HG03565 (cell line): ENCODE measurements at regions not wholly inside any gene's neighbourhood (a gene's known extent, or its start where the extent isn't known, plus 50 kb on each side); places are given as distances from the start of the nearest gene placed in this dataset.

Source experiments
- ATAC-seq: cut with Tn5 transposase; IDR thresholded peaks from one replicate; pipeline ENCODE4 v1.9.1; 2021; ENCODE audit warnings: mild to moderate bottlenecking, moderate library complexity; ENCODE audit not compliant: unreplicated experiment

DNA sequence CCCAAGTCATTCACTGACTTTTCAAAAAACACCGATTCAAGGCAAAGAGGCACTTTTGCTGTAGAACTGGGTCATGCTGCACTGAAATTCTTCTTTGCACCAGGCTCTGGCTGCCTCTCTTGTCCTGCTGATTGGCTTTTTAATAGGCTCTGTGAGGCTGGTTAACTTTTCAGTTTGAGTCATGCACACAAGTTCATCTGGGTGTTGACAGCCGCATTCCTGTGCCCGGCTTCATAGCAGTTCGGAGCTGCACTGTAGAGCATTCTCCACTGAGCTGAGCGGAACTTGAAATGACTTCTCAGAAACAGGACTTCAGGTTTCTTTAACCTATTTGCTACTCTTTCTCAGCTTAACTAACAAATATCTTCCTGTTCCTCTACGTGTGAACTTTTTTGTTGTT is 978.3 kb downstream of the UQCRFS1 start:
- ATAC-seq: no peak

DNA sequence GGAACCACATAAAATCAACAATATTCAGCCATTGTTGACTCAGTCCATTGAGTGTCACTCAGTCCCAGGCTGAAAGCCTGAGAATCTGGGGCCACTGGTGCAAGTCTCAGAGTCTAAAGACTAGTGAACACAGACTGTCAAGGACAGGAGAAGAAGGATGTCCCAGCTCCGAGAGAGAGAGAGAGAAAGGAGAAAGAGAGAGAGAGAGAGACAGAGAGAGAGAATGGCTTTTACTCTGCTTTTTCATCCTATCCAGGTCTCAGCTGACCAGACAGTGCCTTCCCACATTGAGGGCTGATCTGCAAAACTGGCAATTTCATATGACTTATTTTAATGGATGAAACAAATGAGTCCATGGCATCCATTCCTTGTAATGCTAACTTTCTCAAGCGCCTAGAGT is 984.1 kb downstream of the UQCRFS1 start:
- no peak for ATAC-seq

DNA sequence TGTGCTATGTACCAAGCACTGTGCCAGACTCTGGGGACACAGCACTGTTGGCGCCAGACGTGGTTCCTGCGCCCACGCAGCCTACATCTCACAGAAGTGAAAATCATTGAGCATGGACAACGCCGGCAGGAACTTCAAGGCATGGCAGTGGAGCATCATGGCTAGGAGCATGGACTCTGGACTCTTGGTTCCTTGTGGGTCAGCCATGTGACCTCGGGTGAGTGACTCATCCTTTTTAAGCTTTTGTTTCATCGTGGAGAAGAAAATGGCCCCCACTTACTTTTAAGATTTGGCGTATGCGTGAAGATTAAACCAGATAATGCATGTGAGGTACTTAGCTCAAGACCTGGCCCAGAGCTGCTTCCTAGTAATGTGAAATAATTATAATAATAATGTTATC is 988.5 kb downstream of the UQCRFS1 start:
- no peak for ATAC-seq

DNA sequence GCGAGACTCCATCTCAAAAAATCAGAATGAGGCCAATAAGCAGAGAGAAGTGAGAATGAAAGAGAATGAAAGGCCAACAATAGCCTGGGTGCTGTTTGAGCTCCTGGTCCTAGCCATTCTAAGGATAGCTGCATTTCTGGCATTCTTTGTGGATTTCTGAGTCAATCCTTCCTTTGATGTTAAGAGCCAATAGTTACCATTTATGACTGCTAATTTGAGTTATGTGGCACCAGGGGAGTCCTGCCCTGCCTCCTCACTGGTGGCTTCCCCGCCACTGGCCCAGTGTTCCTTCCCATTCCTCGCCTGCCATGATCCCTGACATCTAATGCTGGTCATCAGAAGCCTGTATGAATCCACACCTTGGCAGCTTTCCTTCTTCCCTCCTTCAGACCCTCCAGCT is 991.2 kb downstream of the UQCRFS1 start:
- no peak for ATAC-seq

DNA sequence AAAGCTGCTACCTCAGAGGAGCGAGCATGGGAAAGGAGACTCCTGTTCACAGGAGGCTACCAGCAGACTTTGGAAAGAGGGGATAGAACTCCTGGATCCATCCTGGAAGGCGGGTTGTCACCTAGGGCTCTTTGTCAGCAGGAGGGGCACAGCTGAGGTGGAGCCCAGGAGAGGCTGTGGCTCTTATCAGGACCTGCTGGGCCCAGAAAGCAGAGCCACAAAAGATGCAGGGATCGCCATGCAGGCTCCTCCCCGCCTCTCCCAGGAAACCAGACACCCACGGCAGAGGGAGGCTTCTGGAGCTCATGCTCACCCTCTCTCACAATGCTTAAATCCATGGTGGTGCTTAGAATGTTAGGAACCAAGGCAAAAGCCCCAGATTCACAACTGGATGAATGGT is 994.2 kb downstream of the UQCRFS1 start:
- no peak for ATAC-seq

DNA sequence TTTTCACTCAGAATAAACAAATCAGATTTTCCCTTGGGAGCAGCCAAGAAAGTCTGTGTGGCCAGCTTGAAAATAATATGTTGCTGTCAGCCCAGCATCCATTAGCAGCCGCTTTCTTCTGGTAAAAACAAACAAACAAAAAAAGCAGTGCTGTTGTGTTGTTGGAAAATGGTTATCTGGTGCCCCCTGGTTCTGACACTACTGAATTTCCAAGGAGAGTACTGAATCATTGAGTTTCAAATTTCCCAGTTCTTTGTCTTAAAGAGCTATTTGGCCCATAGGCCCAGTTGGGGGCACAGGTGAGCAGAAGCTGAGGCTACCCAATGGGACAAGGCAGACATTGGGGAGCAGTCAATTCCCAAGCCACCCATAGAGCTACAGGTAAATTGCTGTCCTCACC is 995.9 kb downstream of the UQCRFS1 start:
- no peak for ATAC-seq

DNA sequence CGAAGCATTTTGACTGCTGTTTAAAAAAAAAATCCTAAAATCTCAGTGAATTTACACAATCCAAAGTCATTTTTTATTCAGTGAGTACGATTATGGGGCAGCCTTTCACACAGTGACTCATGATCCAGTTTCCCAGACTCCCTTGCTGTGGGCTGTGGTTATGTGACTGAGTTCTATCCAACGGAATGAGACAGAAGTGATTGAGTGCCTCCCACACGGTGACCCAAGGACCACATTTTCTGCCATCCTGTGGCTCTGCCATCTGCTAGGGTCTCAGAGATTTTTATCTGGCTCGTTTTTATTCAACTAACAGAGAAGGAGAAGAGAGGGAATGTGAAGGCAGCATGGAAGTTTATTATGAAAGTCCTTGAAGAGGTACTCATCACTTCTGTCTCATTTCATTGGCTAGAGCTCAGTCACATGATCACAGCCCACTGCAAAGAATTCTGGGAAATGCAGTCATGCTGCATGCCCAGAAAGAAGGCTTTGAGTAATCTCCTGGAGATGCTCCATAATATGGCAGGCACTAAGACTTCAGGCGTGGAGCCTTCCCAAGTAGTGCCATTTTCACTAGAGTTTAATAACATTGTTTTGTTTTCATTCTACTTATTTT is 999.4 kb downstream of the UQCRFS1 start:
- ATAC-seq: no peak

DNA sequence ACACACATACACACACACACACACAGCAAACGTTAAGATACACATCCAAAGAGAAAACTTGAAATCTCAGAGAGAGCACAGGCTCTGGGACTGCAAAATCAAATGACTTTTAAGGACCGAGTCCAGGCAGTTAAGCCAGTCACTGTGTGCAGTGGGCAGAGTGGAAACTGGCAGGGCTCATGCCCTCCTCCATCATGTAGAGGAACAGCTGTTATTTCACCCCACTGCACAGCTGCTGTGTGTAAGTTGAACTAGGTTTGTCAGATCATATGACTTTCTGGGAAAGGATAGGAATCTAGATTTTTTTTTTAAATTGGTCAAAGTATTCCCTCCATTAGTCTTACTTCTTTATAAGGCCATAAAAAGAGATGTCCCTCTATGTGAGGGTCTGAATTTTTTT is 1002.1 kb downstream of the UQCRFS1 start:
- ATAC-seq: no peak

DNA sequence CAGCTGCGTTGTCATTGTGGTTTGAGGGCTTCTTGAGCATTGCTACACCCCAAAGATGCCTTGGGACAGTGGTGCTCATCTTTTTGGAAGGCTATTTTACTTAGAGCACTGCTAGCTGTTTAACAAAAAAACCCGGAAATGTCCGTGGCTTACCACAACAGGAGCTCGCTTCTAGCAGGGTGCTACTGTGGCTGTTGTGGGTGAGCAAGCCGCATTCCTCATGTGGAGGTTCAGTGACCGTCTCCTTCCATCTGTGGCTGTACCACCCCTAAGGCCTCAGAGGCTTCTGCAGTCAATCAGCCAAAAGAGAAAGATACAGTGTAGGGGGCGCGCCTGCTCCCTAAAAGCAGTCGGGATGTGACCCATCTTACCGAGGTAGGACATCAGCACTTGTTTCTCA is 1004.2 kb downstream of the UQCRFS1 start:
- ATAC-seq: no peak

DNA sequence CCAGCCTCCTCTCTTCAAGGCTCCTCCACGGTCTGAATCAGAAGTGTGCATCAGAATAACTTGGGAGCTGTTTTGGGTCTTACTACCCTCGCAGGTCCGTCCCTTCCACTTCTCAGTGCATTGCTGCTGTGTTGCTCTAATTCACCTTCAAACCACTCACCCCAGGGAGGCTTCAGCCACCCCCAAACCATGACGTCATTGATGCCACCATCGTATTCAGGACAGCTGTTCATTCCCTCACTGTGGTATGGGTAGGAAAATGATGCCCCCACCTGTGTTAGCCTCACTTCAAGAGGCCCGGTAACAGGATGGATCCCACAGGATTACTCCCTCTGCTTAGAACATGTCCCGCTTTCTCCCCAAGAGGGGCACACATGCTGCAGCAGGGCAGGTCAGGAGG is 1005.7 kb downstream of the UQCRFS1 start:
- no peak for ATAC-seq

DNA sequence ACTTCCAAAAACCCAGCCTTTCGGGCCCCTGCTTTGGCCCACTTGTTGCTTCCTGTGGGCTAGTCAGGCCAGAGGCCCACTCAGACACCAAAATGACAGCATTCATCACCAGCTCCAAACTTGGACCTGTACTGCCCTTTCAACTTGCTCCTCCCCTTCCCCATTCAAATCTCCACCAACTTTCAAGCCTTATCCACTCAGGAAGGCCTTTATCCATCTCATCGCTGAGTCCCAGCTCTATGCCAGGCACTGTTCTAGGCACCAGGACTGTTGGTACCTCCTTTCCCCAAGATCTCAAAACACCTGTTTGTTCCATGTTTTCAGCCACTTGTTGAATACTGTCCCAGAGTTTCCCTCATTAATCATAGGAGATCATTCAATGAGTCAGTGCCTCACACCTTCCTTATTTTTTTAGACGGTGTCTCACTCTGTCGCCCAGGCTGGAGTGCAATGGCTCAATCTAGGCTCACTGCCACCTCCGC is 1011.4 kb downstream of the UQCRFS1 start:
- ATAC-seq: no peak

DNA sequence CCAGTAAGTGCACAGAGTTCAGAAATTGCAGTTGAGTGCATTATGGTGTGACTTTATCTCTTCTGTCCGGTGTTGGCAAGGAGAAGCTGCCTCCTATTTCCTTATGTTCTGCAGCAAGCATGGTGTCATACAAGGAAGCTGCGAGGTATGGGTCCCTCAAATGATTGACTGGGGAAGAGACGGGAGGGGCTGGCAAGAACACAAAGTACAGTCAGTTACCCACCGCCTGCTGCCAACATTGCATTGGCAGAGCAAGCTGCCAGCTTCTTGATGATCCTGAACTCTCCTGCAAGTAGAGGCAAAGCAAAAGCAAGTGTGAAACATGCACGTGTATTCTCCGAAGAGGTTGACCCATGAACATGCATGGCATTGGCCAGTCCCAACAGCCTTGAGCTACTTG is 1013.6 kb downstream of the UQCRFS1 start:
- no peak for ATAC-seq

DNA sequence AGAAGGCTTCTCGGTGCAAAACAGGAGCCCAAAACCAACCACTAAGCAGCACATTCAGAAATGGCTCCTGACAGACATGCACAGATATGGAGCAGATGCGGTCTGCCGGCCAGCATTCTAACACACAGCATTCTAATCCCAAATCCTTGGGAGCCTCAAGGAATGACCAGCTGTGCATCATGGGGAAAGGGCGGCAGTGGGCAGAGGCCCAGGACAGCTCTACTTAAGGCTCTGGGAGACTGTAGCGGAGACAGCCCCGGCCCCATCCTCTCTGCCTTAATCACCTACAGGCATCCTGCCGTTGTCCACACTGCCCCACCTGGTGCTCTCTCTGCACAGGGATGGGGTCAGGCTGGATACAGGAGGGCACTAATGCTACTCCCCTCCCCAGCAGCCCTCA is 1016.0 kb downstream of the UQCRFS1 start:
- ATAC-seq: no peak

DNA sequence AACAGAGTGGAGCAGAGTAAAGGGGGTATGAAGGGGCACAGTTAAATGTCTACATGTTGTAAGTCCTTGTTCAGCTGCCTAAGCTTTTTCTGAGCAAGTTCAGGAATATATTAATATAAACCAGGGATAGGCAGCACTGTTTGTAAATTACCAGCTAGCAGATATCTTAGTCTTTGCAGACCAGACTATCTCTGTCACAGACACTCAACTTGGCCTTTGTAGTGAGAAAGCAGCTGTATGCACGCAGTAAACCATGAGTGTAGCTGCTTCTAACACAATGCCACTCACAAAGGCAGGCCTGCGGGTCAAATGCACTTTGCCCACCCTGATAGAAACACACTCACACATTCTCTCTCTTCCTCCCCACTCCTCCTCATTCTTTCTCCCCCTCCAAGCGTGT is 1016.9 kb downstream of the UQCRFS1 start:
- ATAC-seq: no peak

DNA sequence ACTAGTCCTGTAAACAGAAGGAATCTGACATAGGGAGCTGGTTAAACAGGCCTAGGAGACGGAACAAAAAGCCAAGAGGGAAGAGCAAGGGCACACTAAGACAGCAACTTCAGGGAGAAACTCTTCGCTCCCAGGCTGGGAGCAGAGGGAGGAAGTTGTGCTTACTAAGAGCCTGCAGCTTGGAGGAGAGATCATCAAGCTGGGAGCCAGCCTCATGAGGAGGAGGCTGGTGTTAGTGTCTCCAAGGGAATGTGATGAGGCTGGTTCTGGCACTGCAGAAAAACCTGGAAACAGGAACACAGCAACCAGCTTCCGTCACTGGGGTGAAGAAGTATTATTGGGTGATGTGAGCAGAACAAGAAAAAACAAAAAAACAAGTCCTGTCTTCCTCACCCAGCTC is 1027.3 kb downstream of the UQCRFS1 start:
- no peak for ATAC-seq

DNA sequence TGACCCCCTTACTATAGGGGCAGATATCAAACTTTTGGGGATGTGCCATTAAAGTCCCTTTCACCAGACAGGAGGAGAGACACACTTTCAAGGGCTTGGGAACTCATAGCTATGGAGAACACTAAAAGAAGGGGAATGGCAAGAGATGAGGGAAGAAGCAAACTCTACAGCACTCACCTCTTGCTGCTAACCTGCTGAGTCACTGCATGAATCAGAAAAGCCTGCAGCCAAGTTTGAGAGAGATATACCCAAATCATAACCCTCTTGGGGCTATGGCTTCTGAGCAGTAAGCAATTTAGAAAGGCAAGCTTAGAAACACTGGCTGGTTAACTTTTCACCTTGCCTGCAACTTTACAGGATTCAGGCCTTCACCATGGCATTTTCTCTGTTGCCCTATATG is 1028.0 kb downstream of the UQCRFS1 start:
- ATAC-seq: no peak

DNA sequence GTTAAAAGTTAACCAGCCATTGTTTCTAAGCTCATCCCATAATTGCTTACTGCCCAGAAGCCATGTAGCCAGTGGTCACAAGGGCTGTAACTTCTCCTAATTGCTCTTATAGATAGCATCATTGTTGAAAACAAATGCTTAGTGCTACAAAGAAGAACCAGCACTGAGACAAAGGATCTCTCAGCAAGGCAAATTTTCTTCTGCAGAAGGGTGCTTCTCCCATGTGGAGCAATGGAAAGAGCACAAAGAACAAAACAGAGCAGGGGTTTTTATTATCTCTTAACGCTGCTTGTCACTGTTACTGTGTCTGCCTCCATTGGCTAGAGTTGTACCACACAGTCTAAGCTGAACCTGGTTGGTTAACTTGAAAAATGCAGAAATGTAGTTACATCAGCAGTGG is 1036.8 kb downstream of the UQCRFS1 start:
- no peak for ATAC-seq

DNA sequence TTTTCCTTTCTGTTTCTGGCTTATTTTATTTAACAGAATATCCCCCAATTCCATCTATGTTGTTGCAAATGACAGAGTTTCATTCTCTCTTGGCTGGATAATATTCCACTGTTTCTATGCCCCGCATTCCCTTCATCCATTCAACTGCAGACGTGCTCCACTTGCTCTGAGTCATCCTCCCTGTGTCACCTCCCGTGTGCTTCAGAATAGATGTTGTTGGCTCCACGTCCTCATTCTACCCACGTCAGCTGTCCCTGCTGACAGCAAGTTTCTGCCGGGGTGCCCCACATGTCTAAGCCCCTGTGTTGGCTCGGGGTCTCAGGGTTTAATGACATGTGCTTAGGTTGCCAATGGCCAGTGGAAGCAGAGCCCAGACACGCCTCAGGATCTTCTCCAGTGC is 1041.0 kb downstream of the UQCRFS1 start:
- ATAC-seq: no peak

DNA sequence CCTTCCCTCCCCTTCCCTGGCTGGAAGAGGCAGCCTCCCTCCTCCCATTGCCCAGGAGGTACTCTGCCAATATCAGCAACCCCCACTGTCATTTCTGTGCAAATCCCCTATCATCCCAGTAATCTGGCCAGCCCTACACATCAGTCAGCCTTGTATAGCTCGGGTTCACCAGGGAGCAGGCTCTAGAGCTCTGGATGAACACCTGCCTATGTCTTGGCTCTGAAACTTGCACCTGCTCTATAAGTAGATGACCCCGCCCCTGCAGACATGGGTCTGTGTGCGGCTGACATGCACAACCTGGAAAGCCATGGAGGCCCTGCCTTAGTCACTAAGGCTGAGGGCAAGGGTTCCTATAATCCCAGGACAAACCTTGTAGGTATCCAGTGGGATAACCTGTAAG is 1042.9 kb downstream of the UQCRFS1 start:
- ATAC-seq: no peak

DNA sequence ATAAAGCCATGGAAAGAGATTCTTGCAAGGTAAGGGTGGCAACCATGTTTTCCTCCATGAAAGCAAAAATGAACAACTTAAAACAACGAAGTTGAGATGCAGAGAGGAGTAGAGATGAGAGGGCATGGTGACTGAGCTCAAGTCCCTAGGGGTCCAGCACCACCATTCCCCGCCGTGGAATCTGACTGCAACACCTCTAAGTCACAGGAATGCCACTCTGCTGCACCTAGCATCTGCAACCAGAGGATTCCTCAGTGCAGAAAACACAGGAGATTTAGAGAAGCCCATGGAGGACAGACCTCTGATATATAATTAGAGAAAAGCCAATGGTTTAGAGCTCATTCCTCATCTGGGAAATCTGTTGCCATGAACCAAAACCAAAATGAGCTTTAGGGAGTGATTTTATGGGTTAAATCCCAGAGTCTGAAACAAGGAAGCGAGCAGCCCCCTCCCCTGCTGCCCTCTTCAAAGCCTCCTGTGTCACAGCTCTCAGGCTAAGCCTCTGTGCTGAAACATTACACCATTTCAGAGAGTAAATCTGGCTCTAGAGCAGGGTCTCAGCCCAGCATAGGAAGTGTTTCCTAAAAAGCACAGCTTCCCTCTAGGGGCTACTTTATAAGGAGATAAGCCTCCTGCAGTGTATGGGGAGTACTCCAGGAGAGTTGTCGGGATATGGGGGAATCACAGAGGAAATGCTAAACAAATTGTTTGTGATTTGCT is 1043.6 kb downstream of the UQCRFS1 start:
- no peak for ATAC-seq

DNA sequence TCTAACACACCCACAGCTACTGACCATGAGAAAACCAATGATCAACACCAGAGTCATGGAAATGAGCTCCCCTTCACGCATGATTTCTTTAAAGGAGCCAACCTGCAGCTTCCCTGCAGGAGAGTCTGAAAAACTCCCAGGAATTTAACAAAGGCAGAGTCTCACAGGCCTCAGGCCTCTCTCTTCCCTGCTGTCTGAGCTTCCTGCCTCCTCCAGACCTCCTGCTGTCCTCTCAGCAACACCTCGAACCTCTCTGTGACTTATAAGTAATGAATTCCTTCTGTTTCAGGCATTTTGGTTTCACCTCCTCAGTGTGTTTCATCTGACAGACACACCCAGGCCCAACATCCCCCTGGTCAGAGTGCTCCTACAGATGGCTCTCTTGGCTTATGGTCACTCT is 1044.4 kb downstream of the UQCRFS1 start:
- ATAC-seq: no peak

DNA sequence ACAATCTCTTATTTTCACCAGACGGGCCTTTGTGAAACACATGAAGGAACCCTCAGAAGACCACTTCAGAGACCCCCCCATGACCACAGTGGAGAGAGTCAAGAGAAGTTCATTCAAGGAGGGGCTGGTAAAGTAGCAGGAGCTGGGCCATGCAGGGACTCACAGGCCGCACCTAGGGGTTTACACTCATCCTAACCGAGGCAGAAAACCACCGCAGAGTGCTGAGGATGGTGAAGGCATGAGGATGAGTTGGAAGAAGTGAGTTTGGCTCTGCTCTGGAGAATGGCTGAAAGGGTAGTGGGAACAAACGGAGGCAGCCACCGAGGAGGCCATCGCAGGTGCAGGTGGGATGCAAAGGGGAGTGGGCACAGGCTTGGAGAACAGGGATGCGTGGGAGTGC is 1046.9 kb downstream of the UQCRFS1 start:
- ATAC-seq: no peak

DNA sequence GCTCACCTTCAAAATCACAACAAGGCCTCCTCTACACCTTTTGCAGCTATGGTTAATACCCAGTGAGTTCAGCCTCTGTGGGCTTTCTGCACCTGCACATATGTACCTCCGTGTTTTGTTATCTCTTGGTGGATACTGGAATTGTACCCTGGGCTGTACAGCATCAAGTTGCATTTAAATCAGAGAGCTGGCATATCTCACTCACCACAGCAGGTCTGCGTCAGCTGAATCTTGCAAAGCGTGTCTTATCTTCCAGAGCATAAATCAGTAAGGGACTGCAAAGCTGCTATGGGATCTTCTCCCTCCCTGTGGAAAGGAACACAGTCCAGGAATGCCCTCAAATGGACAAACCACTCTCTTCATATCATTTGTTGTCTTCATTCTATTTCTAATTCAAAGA is 1048.7 kb downstream of the UQCRFS1 start:
- no peak for ATAC-seq
